ENCODE measurements at regions not wholly inside any gene's neighbourhood (a gene's known extent, or its start where the extent isn't known, plus 50 kb on each side); places are given as distances from the start of the nearest gene placed in this dataset.

DNA sequence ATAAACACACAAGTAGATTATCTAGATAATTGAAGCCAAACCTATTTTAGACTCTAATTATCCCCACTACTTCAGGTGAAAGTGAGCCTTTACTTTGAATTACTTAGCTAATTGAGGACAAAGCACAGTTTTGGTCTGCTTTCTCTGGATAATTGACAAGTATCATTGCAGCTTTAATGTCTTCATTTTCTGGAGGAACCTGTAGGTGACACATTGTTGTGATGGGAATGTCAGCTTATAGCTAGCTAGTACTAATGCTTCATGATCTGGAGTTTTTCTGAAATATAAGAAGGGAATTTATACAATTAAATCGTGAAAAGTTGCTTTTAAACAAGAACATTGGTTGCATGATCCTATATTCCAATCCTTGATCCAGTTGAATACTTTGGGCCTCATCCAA is 319.3 kb upstream of the CITED2 start:
- no peaks in the 10 kb centered on the region for H3K36me3 ChIP-seq (ENCODE audit: low read depth, missing control alignments)
- no peaks in the 10 kb centered on the region for H3K27me3 ChIP-seq
- H3K27ac ChIP-seq, result no peak overlapping the region
- H3K4me1 ChIP-seq, result no peaks in the 10 kb centered on the region
- intact Hi-C loops (cut with DNase I; ENCODE audit: low total_unique reads), result no loop called here
- no peaks in the 10 kb centered on the region for H3K9me3 ChIP-seq
- no peak for TF ChIP-seq POLR2A (IDR thresholded peaks at IDR 0.05)
- TF ChIP-seq, protein P1, sequence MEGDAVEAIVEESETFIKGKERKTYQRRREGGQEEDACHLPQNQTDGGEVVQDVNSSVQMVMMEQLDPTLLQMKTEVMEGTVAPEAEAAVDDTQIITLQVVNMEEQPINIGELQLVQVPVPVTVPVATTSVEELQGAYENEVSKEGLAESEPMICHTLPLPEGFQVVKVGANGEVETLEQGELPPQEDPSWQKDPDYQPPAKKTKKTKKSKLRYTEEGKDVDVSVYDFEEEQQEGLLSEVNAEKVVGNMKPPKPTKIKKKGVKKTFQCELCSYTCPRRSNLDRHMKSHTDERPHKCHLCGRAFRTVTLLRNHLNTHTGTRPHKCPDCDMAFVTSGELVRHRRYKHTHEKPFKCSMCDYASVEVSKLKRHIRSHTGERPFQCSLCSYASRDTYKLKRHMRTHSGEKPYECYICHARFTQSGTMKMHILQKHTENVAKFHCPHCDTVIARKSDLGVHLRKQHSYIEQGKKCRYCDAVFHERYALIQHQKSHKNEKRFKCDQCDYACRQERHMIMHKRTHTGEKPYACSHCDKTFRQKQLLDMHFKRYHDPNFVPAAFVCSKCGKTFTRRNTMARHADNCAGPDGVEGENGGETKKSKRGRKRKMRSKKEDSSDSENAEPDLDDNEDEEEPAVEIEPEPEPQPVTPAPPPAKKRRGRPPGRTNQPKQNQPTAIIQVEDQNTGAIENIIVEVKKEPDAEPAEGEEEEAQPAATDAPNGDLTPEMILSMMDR (IDR thresholded peaks at IDR 0.05), result no peak
- DNase-seq, result no peak
- 93% methylated on average over 1 of the region's 1 CpG for WGBS, 2 donors
- H3K4me3 ChIP-seq, result no peak overlapping the region

- no peaks in the 10 kb centered on the region for H3K9me3 ChIP-seq
- H3K4me3 ChIP-seq, result no peak overlapping the region
- intact Hi-C loops (cut with DNase I; ENCODE audit: low total_unique reads), result no loop called here
- no peaks in the 10 kb centered on the region for H3K4me1 ChIP-seq
- no peak overlapping the region for H3K27ac ChIP-seq
- H3K27me3 ChIP-seq, result no peaks in the 10 kb centered on the region
- no peak for DNase-seq
- 97 to 100% methylated on average over 1 of the region's 1 CpG for WGBS, 2 donors
- no peaks in the 10 kb centered on the region for H3K36me3 ChIP-seq (ENCODE audit: low read depth, missing control alignments)
- TF ChIP-seq, protein P1 (IDR thresholded peaks at IDR 0.05), result no peak
- TF ChIP-seq POLR2A (IDR thresholded peaks at IDR 0.05), result no peak
These were observed 315.6 kb upstream of the CITED2 start for GRCh38 chr6:139690007-139690406.

GRCh38 chr6:139687055-139687454 is 312.6 kb upstream of the CITED2 start:
- no peak for TF ChIP-seq POLR2A (IDR thresholded peaks at IDR 0.05)
- TF ChIP-seq, protein P1 (IDR thresholded peaks at IDR 0.05), result no peak

GRCh38 chr6:139686308-139686707 is 311.9 kb upstream of the CITED2 start:
- no peaks in the 10 kb centered on the region for H3K36me3 ChIP-seq (ENCODE audit: low read depth, missing control alignments)
- TF ChIP-seq, protein P1 (IDR thresholded peaks at IDR 0.05), result no peak
- no peak for TF ChIP-seq POLR2A (IDR thresholded peaks at IDR 0.05)
- H3K4me1 ChIP-seq, result no peaks in the 10 kb centered on the region
- intact Hi-C loops (cut with DNase I; ENCODE audit: low total_unique reads), result no loop called here
- H3K27ac ChIP-seq, result no peak overlapping the region
- 93 to 94% methylated on average over 5 of the region's 5 CpGs for WGBS, 2 donors
- no peak overlapping the region for H3K4me3 ChIP-seq
- no peak for DNase-seq
- H3K9me3 ChIP-seq, result no peaks in the 10 kb centered on the region
- no peaks in the 10 kb centered on the region for H3K27me3 ChIP-seq

More at GRCh38 chr6:139687055-139687454, 312.6 kb upstream of the CITED2 start:
- Histone ChIP-seq H3K4me1 (no peaks in the 10 kb centered on the region), H3K27ac (no peak overlapping the region), H3K9me3 (no peaks in the 10 kb centered on the region), H3K4me3 (no peak overlapping the region), H3K27me3 (no peaks in the 10 kb centered on the region), H3K36me3 (ENCODE audit: low read depth, missing control alignments) (no peaks in the 10 kb centered on the region)
- intact Hi-C loops (cut with DNase I; ENCODE audit: low total_unique reads), result no loop called here
- no peak for DNase-seq
- 72 to 83% methylated on average over 2 of the region's 2 CpGs for WGBS, 2 donors

- Histone ChIP-seq H3K36me3 (ENCODE audit: low read depth, missing control alignments) (no peaks in the 10 kb centered on the region), H3K4me1 (no peaks in the 10 kb centered on the region), H3K9me3 (no peaks in the 10 kb centered on the region), H3K27me3 (no peaks in the 10 kb centered on the region), H3K4me3 (no peak overlapping the region), H3K27ac (no peak overlapping the region)
- TF ChIP-seq, protein P1 (IDR thresholded peaks at IDR 0.05), result no peak
- TF ChIP-seq POLR2A (IDR thresholded peaks at IDR 0.05), result no peak
- DNase-seq, result no peak
- intact Hi-C loops (cut with DNase I; ENCODE audit: low total_unique reads), result no loop called here
These were observed 310.6 kb upstream of the CITED2 start for GRCh38 chr6:139685009-139685408.
